VCaP (cell line): ENCODE measurements at regions not wholly inside any gene's neighbourhood (a gene's known extent, or its start where the extent isn't known, plus 50 kb on each side); places are given as distances from the start of the nearest gene placed in this dataset.

Experiments used
- H3K27ac ChIP-seq: fragments of 450-650 bp; 2 replicates; pipeline ENCODE4 v1.5.1; 2017
- CTCF ChIP-seq: fragments of 450-650 bp; conservative IDR thresholded peaks from 2 replicates; pipeline ENCODE4 v1.5.1; 2017; ENCODE audit warnings: mild to moderate bottlenecking, moderate library complexity

GRCh38 chr18:25425024-25425423 is 73.1 kb upstream of the ZNF521 start:
- TF ChIP-seq CTCF = no peak

GRCh38 chr18:25423760-25424159 is 71.8 kb upstream of the ZNF521 start:
- no peak overlapping the region for H3K27ac ChIP-seq
- no peak for TF ChIP-seq CTCF

More at GRCh38 chr18:25425024-25425423, 73.1 kb upstream of the ZNF521 start:
- H3K27ac ChIP-seq = no peak overlapping the region

- H3K27ac ChIP-seq = no peak overlapping the region
Measured at GRCh38 chr18:25423267-25423666, 71.3 kb upstream of the ZNF521 start.

GRCh38 chr18:25422230-25422629 is 70.3 kb upstream of the ZNF521 start:
- no peak for TF ChIP-seq CTCF
- no peak overlapping the region for H3K27ac ChIP-seq

More at GRCh38 chr18:25423267-25423666, 71.3 kb upstream of the ZNF521 start:
- no peak for TF ChIP-seq CTCF

GRCh38 chr18:25420077-25420825 is 68.3 kb upstream of the ZNF521 start:
- TF ChIP-seq CTCF = no peak
- H3K27ac ChIP-seq = no peak overlapping the region

- no peak overlapping the region for H3K27ac ChIP-seq
- TF ChIP-seq CTCF = no peak
Measured at GRCh38 chr18:25416374-25416773, 64.4 kb upstream of the ZNF521 start.

- TF ChIP-seq CTCF = no peak
- no peak overlapping the region for H3K27ac ChIP-seq
Measured at GRCh38 chr18:25409971-25410370, 58.0 kb upstream of the ZNF521 start.
